ENCODE measurements at regions not wholly inside any gene's neighbourhood (a gene's known extent, or its start where the extent isn't known, plus 50 kb on each side); places are given as distances from the start of the nearest gene placed in this dataset.
"Not testable (repeated sequence)": the region's sequence is repeated elsewhere in the genome, so short reads cannot be mapped to it uniquely, and the experiment has no call there.

GRCh38 chr1:5766996-5767395 is 225.2 kb downstream of the NPHP4 start:
- DNase-seq (ENCODE audit: low spot score), result not testable (repeated sequence)

GRCh38 chr1:5765997-5766913 is 226.0 kb downstream of the NPHP4 start:
- DNase-seq (ENCODE audit: low spot score), result no peak

- DNase-seq (ENCODE audit: low spot score), result no peak
These were observed 226.7 kb downstream of the NPHP4 start for GRCh38 chr1:5765483-5765882.

GRCh38 chr1:5764959-5765358 is 227.3 kb downstream of the NPHP4 start:
- DNase-seq (ENCODE audit: low spot score), result no peak

DNA sequence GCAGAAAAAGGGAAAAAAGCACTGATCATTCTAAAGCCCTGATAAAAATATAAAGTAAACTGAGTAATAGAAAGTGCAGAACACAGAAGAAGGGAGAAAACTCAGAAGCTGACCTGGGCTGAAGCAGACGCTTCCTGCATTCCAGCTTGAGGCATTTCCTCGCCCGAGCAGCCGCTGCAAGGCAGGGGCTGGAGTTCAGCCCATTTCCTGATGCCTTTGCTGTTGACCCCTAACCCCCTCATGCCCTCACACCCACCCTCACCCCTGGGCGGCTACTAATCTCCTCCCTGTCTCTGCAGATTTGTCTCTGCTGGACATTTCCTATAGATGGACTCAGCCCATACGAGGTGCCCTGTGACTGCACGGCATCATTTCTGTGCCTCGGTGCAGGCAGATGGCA is 227.8 kb downstream of the NPHP4 start:
- no peak for DNase-seq (ENCODE audit: low spot score)

- DNase-seq (ENCODE audit: low spot score), result no peak
These were observed 228.4 kb downstream of the NPHP4 start for GRCh38 chr1:5763696-5764370.

- DNase-seq (ENCODE audit: low spot score), result no peak
These were observed 233.2 kb downstream of the NPHP4 start for GRCh38 chr1:5758859-5759578.

GRCh38 chr1:5758000-5758858 is 234.0 kb downstream of the NPHP4 start:
- no peak for DNase-seq (ENCODE audit: low spot score)

DNA sequence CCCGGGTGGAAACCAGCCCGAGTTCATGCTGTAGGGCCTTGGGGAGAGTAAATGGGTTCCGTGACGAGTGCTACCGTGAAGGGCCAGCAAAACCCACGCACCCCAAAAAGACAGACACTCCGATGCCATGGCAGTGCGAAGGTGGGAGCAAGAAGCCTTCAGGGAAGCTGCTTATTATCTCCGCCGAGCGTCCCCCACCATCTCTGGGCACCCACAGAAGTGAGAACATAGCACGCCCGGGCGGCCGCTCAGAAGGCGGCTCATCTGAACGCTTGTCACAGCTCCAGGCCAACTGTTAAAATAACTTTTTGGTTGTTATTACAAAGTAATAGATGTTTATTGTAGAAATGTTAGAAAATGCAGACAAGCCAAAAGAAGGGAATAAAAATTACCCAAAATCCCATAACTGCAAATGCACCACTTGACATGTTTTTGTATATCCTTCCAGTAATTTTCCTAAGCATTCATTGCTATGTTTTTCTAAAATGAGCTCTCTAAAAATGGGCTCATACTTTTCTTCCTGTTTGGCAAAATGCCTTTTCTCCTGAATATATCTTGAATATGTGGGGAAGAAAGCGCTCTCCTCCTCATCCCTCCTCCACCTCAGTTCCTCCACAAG is 234.9 kb downstream of the NPHP4 start:
- DNase-seq (ENCODE audit: low spot score), result no peak

GRCh38 chr1:5756434-5757186 is 235.6 kb downstream of the NPHP4 start:
- DNase-seq (ENCODE audit: low spot score), result no peak

- no peak for DNase-seq (ENCODE audit: low spot score)
These were observed 236.6 kb downstream of the NPHP4 start for GRCh38 chr1:5755552-5756125.

DNA sequence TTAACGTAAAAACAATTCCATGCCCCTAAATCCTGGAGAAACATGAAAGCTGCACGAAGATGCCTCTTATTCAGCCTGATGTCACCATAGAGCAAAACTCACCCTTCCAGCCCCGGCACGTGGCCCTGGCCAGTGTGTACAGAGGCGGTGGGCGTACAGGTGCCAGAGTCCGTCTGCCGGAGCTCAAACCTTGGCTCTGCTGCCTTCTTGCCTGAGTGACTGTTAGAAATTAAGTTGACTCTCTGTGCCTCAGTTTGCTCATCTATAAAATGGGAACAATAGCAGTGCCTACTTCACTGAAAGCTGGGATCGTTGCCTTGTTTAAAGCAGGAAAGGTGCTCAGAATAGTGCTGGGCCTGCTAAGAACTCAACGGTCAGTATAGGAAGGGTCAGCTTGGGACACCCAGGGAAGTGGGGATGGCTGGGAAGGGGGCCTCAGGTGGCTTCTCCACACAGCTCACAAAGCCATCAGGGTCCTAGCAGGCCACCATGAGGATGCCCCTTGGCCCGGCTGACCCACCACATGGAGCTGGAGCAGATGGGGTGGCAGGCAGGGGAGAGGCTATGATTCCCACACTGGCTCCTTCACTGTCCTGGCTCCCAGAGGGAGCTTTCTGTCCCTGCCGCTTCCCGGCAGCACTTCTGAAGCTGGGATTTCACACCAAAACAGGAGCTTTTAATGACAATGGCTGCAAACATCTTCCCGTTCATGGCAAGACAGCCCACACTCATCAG is 237.2 kb downstream of the NPHP4 start:
- no peak for DNase-seq (ENCODE audit: low spot score)

DNA sequence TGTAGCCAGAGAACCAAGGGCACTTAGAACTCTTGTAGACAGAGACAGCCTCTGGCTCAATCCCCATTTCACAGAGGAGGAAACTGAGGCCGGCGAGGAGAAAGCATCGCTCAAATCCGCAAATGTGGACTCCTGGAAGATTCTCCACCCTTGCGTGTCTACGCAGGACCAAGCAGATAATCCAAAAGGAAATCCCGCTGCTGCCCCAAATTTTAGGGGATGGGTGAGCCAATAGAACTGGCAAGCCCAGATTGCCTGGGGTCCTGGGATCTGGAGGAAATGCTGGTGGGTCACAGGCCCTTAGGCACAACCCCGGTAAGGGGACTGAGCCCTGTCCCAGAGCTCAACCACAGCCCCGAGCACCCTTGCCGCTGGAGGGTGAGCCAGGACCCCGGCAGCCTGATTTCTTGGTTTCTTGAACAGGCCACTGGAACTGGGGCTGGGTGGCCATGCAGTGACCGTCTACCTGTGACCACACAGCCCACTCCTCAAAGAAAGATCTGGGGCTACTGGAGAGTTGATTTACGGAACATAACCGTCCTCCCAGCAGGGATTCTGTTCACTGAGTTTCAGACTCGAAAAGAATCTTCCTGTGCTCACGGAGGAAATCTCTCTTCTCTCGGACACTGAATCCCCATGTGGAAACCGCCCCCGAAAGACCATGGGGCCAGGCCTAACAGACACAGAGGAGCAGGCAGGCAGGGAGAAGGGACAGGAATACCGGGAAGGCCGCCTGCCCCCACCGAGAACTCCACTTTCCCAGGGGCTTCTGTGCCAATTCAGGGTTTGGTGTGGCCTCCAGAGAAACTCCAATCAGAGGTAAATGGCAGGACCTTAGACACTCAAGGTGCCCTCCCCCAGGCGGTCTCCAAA is 238.4 kb downstream of the NPHP4 start:
- no peak for DNase-seq (ENCODE audit: low spot score)

DNA sequence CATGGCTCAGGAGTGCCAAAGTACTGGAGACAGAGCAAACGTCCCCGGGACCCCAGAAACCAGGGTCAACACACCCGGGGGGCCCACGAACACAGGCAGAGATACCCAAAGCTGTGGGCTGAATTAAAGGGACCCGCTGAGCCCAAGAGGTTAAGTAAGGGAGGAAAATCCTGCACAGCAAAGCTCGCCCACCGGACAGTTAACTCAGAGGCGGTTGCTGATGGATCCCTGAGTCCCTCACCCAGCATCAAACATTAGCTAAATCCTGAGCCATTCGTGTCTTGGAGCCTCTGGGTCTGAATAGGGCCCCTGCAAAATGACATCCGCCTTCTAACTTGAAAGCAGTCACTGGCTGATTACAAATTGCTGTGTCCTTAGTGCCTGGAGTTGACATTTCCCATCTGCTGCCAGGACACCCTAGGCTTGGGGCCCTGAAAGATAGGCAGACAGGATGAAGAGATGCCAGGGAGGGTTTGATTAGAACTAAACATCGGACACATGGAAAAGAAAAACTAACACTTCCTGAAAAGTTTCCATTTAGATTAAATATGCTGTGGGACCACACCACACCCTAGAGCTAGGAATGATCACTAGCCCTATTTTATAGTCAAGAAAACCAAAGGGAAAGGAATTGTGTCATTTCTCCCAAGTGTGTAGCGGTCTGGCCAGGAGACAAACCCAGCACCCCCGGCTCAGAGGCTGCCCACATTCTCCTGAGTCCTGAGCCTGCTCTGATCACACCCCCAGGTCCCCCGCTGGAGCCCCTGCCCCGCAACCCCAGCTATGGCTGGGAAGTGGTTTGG is 239.3 kb downstream of the NPHP4 start:
- no peak for DNase-seq (ENCODE audit: low spot score)

DNA sequence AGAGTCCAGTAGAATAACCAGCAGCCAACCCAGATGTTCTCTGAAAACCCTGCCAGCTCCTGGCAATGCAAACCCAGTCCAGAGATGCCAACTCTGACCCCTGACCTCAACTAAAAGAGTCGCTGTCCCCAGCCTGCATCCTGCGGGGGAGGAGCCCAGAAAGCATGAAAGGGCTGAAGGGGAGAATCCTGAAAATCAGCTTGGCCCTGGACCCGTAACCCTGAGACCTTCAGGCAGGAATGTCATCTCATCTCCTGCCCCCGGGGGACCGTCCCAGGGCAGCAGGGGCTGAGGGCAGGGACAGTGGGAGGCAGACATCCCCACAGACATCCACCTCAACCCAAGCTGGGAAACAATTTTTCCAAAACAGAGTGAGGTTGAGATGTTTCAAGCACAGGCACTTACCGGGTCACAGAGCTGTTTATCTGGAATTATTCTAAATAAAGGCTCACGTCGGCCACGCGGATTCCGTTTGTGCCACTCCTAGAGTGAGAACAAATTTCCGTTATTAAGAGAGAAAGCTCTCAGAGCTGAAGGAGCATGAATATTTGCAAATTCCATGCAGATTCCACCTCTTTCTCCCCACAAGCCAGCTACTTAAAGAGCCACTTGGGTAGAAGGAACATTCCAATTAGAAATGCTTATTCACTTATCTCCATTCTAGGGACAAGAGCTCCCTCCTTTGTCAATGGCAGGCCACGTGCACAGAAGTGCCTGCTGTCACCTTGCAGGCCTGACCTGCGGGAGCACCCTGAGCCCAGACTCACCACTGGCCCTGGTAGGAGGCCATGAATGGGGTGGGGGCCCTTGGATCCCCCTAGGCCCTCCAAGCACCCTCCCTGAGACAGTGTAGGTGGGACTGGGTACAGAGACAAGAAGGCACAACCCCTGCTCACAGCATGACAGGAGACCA is 240.1 kb downstream of the NPHP4 start:
- no peak for DNase-seq (ENCODE audit: low spot score)

GRCh38 chr1:5751163-5751540 is 241.1 kb downstream of the NPHP4 start:
- DNase-seq (ENCODE audit: low spot score), result no peak
